Kidney (tissue), 13 donors: ENCODE measurements at regions not wholly inside any gene's neighbourhood (a gene's known extent, or its start where the extent isn't known, plus 50 kb on each side); places are given as distances from the start of the nearest gene placed in this dataset.

ENCODE experiments used
- DNase-seq, 5 donors: peaks; one replicate each; pipeline ENCODE4 v3.0.0-alpha.2; 2013 to 2020
- FAIRE-seq: peaks from 2 replicates; lab custom pipeline; 2012; peaks lifted over from hg19 to GRCh38; lab: Jason Lieb, UNC
- H3K27ac ChIP-seq, 2 donors: one replicate each; pipeline ENCODE4 v1.7.0; 2013; ENCODE audit warnings: low read depth in 2 of 2, low read length in 2 of 2, inconsistent platforms in 1 of 2
- H3K27me3 ChIP-seq: one replicate; pipeline ENCODE4 v1.7.1; 2013; ENCODE audit warnings: low read length, inconsistent platforms; ENCODE audit not compliant: control insufficient read depth, insufficient read depth
- H3K36me3 ChIP-seq, 3 donors: one replicate each; pipeline versions ENCODE4 v1.7.0 to v1.7.1; 2013; ENCODE audit warnings: low read length in 3 of 3, control low read depth in 1 of 3, inconsistent platforms in 1 of 3; ENCODE audit not compliant: insufficient read depth in 3 of 3, control insufficient read depth in 2 of 3
- H3K4me1 ChIP-seq, 3 donors: one replicate each; pipeline versions ENCODE4 v1.7.0 to v1.7.1; 2013; ENCODE audit warnings: low read length in 3 of 3, inconsistent platforms in 1 of 3, low read depth in 1 of 3; ENCODE audit not compliant: control insufficient read depth in 2 of 3, insufficient read depth in 2 of 3
- H3K4me3 ChIP-seq, 3 donors: one replicate each; pipeline versions ENCODE4 v1.7.0 to v1.8.1; 2013; ENCODE audit warnings: low read length in 3 of 3, control low read depth in 1 of 3, inconsistent platforms in 1 of 3
- H3K9ac ChIP-seq, 3 donors: one replicate each; pipeline versions ENCODE4 v1.7.0 to v1.7.1; 2013; ENCODE audit warnings: low read length in 3 of 3, control low read depth in 1 of 3, inconsistent platforms in 1 of 3
- H3K9me3 ChIP-seq, 3 donors: one replicate each; pipeline versions ENCODE4 v1.7.0 to v1.7.1; 2013; ENCODE audit warnings: low read length in 3 of 3, control low read depth in 1 of 3, inconsistent platforms in 1 of 3; ENCODE audit not compliant: control insufficient read depth in 2 of 3, insufficient read depth in 1 of 3
- intact Hi-C: fragments of 100-400 bp; cut with DNase I; formaldehyde crosslinking; loops from one replicate; pipeline ENCODE4 v1.11.1; 2022
- TF ChIP-seq, protein P1 (sequence below): IDR thresholded peaks from 3 replicates; pipeline ENCODE4 v1.5.1; 2012; ENCODE audit warnings: mild to moderate bottlenecking, moderate library complexity, borderline replicate concordance; ENCODE audit not compliant: insufficient read depth; ENCODE audit errors: extremely low read depth
- donor health status: control.
- donor health status: control.
- donor health status: control.
- donor health status: control.
- donor health status: control.
- donor health status: DM: yes; HTN: yes; CAD: no.
- donor health status: Normal renal cell carcinoma (clear cell type).

DNA sequence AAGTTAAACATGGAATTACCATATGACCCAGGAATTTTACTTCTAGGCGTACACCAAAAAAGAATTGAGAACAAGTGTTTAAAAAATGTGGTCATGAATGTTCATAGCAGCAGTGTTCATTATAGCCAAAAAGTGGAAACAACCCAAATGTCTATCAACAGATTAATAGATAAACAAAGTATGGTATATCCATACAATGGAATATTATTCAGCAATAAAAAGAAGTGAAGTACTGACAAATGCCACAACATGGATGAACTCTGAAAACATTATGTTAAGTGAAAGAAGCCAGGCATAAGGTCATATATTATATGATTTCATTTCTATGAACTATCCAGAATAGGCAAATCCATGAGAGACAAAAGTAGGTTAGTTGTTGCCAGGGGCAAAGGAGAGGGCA lies 141.7 kb upstream of the NAV2 start:
- FAIRE-seq (no peak), DNase-seq (no peak)
- H3K9ac ChIP-seq: no peak overlapping the region
- intact Hi-C loops: no loop called here
- TF ChIP-seq, protein P1, sequence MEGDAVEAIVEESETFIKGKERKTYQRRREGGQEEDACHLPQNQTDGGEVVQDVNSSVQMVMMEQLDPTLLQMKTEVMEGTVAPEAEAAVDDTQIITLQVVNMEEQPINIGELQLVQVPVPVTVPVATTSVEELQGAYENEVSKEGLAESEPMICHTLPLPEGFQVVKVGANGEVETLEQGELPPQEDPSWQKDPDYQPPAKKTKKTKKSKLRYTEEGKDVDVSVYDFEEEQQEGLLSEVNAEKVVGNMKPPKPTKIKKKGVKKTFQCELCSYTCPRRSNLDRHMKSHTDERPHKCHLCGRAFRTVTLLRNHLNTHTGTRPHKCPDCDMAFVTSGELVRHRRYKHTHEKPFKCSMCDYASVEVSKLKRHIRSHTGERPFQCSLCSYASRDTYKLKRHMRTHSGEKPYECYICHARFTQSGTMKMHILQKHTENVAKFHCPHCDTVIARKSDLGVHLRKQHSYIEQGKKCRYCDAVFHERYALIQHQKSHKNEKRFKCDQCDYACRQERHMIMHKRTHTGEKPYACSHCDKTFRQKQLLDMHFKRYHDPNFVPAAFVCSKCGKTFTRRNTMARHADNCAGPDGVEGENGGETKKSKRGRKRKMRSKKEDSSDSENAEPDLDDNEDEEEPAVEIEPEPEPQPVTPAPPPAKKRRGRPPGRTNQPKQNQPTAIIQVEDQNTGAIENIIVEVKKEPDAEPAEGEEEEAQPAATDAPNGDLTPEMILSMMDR: no peak
- H3K4me1 ChIP-seq: no peaks in the 10 kb centered on the region
- no peaks in the 10 kb centered on the region for H3K27me3 ChIP-seq
- no peak overlapping the region for H3K4me3 ChIP-seq
- H3K9me3 ChIP-seq: no peaks in the 10 kb centered on the region
- H3K36me3 ChIP-seq: no peaks in the 10 kb centered on the region
- H3K27ac ChIP-seq: no peak overlapping the region

DNA sequence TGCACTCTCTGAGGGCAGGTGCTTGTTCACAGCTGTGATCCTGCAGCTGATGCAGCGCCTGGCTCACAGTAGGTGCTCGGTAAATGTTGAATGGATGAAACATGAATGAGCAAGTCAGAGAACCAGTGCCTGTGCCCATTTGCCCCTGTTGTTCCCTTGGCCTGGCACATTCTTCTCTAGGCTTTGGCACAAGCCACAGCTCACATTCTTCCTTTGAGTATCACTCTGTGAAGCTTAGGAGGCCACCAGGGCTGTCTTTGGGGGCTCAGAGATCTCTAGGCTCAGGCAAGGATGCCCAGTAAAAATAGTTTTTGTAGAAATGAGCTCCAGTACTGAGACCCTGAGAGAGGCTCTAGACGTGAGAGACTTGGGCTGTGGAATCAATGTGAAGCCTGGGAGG lies 144.6 kb upstream of the NAV2 start:
- intact Hi-C loops: loop anchor here (5.0 to 10.0 kb wide), 2 partner anchors 164 to 337 kb away; no protein-coding TSS in a partner anchor
- Histone ChIP-seq H3K4me3 (no peak overlapping the region), H3K36me3 (no peaks in the 10 kb centered on the region), H3K27ac (no peak overlapping the region), H3K9ac (no peak overlapping the region), H3K27me3 (no peaks in the 10 kb centered on the region), H3K9me3 (no peaks in the 10 kb centered on the region), H3K4me1 (peaks cover 0 to 3% (median 0%) of the 10 kb centered on the region in 3 donors)
- FAIRE-seq (no peak), DNase-seq (no peak)
- TF ChIP-seq, protein P1: no peak

DNA sequence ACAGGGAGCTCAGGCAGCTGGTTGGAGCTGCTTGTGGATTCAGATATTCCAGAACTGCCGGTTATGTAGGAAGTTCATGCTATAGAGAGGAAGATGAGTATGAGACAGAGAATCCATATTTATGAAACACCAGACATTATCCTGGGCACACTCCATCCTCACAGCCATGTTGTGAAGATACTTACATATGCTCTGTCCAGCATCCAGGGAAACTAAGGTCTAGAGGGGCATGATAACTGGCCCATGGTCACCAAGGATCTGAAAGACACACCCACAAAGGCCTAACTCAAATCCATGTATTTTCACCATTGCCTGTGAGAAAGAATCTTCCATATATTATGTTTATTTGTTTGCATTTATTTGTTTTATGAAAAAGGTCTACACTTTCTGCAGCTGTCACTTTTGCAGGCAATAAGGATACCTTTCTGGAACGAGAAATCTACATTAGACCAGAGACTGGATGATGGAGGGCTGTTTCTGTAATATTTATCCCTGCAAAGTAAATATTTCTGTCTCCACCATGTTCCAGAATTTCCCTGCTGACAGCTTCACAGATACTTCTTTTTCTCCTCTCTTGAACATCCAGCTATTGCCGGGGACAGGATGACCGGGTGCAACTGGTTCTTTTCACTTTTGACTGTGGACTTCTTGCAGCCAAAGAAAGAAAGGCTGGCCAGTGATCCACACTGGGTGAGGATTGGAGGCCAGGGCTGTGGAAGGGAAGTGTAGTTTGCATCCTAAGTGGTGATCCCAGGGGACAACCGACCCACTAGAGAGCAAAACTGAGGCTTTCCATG lies 145.9 kb upstream of the NAV2 start:
- Histone ChIP-seq H3K36me3 (no peaks in the 10 kb centered on the region), H3K9ac (no peak overlapping the region), H3K27ac (no peak overlapping the region), H3K4me3 (no peak overlapping the region), H3K4me1 (peaks cover 0 to 3% (median 0%) of the 10 kb centered on the region in 3 donors), H3K27me3 (no peaks in the 10 kb centered on the region), H3K9me3 (no peaks in the 10 kb centered on the region)
- TF ChIP-seq, protein P1: no peak
- no peak for DNase-seq
- intact Hi-C loops: loop anchor here (5.0 to 10.0 kb wide), 2 partner anchors 166 to 338 kb away; no protein-coding TSS in a partner anchor
- FAIRE-seq: no peak
